WTC11 (cell line): ENCODE measurements at regions not wholly inside any gene's neighbourhood (a gene's known extent, or its start where the extent isn't known, plus 50 kb on each side); places are given as distances from the start of the nearest gene placed in this dataset.

Source experiments
- ATAC-seq: fragments of 200-7000 bp; cut with Tn5 transposase; 2 replicates; pipeline ENCODE4 v1.10.0; 2021; ENCODE audit warnings: mild to moderate bottlenecking, moderate library complexity
- CTCF ChIA-PET: fragments of 300-600 bp; sonication (Branson Sonifier 250); formaldehyde crosslinking; loops from one replicate; lab custom pipeline; 2021; ENCODE audit warnings: antibody characterized with exemption; lab: Charles Lee
- POLR2A ChIA-PET: fragments of 350-600 bp; sonication (Branson Sonifier 250); formaldehyde crosslinking; loops from one replicate; lab custom pipeline; 2021; ENCODE audit warnings: antibody characterized with exemption; lab: Charles Lee
- DNase-seq: peaks from one replicate; pipeline ENCODE4 v3.0.0; 2021; ENCODE audit warnings: low spot score
- H3K27ac Mint-ChIP-seq: 2 replicates; pipeline ENCODE4 v1.8.0; 2021; ENCODE audit warnings: mixed read lengths
- H3K27me3 Mint-ChIP-seq: 2 replicates; pipeline ENCODE4 v1.8.0; 2021; ENCODE audit warnings: low read depth, mild to moderate bottlenecking, moderate library complexity, mixed read lengths
- H3K36me3 Mint-ChIP-seq: 2 replicates; pipeline ENCODE4 v1.8.0; 2021; ENCODE audit warnings: mixed read lengths
- H3K4me1 Mint-ChIP-seq: 2 replicates; pipeline ENCODE4 v1.8.0; 2022; ENCODE audit warnings: mixed read lengths
- H3K4me3 Mint-ChIP-seq: 2 replicates; pipeline ENCODE4 v1.8.0; 2021; ENCODE audit warnings: mild to moderate bottlenecking, moderate library complexity, mixed read lengths
- H3K9me3 Mint-ChIP-seq: 2 replicates; pipeline ENCODE4 v1.8.0; 2021; ENCODE audit warnings: mixed read lengths
- ATF6 ChIP-seq: sonication (generic); formaldehyde crosslinking; IDR thresholded peaks from 2 replicates; pipeline ENCODE4 v1.8.1; 2023; ENCODE audit warnings: mild to moderate bottlenecking, missing genetic modification reagents
- CTCF ChIP-seq: fragments of 200-600 bp; IDR thresholded peaks from 2 replicates; pipeline ENCODE4 v1.8.0; 2022; ENCODE audit warnings: antibody characterized with exemption
- FOXJ3 ChIP-seq: sonication (generic); formaldehyde crosslinking; IDR thresholded peaks from 2 replicates; pipeline ENCODE4 v1.9.0; 2021; ENCODE audit warnings: missing genetic modification reagents, mild to moderate bottlenecking, borderline replicate concordance
- FOXP4 ChIP-seq: sonication (generic); formaldehyde crosslinking; IDR thresholded peaks from 2 replicates; pipeline ENCODE4 v1.8.0; 2022; ENCODE audit warnings: mild to moderate bottlenecking, missing genetic modification reagents
- GRHL2 ChIP-seq: fragments of 250-450 bp; sonication (Bioruptor Pico); IDR thresholded peaks from 2 replicates; pipeline ENCODE4 v1.8.0; 2022; ENCODE audit warnings: mild to moderate bottlenecking, moderate library complexity; ENCODE audit not compliant: insufficient replicate concordance, severe bottlenecking
- GTF2I ChIP-seq: fragments of 250-450 bp; sonication (Bioruptor Pico); conservative IDR thresholded peaks from 2 replicates; pipeline ENCODE4 v1.4.0; 2021; ENCODE audit warnings: mild to moderate bottlenecking
- OVOL2 ChIP-seq: fragments of 250-450 bp; sonication (Bioruptor Pico); IDR thresholded peaks from 2 replicates; pipeline ENCODE4 v1.9.0; 2021; ENCODE audit warnings: mild to moderate bottlenecking, borderline replicate concordance
- STAT6 ChIP-seq: sonication (generic); formaldehyde crosslinking; conservative IDR thresholded peaks from 2 replicates; pipeline ENCODE4 v1.8.1; 2023; ENCODE audit warnings: mild to moderate bottlenecking, low read depth, missing genetic modification reagents, moderate library complexity
- ZNF281 ChIP-seq: sonication (generic); formaldehyde crosslinking; IDR thresholded peaks from 2 replicates; pipeline ENCODE4 v1.8.0; 2023; ENCODE audit warnings: mild to moderate bottlenecking, missing genetic modification reagents
- ZNF396 ChIP-seq: fragments of 250-450 bp; sonication (Bioruptor Pico); IDR thresholded peaks from 2 replicates; pipeline ENCODE4 v1.8.0; 2021; ENCODE audit warnings: mild to moderate bottlenecking, moderate library complexity, borderline replicate concordance
- ZNF512 ChIP-seq: sonication (generic); formaldehyde crosslinking; IDR thresholded peaks from 2 replicates; pipeline ENCODE4 v1.8.1; 2022; ENCODE audit warnings: missing genetic modification reagents, borderline replicate concordance

- no peaks in the 10 kb centered on the region for H3K27me3 Mint-ChIP-seq
- ATAC-seq = no peak
- peaks cover 3% of the 10 kb centered on the region; the same call in 1 of the 2 replicates for H3K4me1 Mint-ChIP-seq
- DNase-seq = no peak
- CTCF ChIA-PET = no interaction called here
- no peak overlapping the region for H3K27ac Mint-ChIP-seq
- no peaks in the 10 kb centered on the region for H3K9me3 Mint-ChIP-seq
- POLR2A ChIA-PET = no interaction called here
- H3K4me3 Mint-ChIP-seq = no peak overlapping the region
- no peak for TF ChIP-seq OVOL2 (CRISPR knock-in tag)
- no peak for TF ChIP-seq STAT6 (CRISPR knock-in tag)
- TF ChIP-seq ZNF396 (CRISPR knock-in tag) = no peak
- TF ChIP-seq ZNF512 = no peak
- no peaks in the 10 kb centered on the region for H3K36me3 Mint-ChIP-seq
Observed at GRCh38 chr3:104198131-104198530, 1168.6 kb upstream of the ALCAM start.

- TF ChIP-seq GRHL2 = no peak
- no peak for TF ChIP-seq FOXP4 (CRISPR knock-in tag)
- TF ChIP-seq GTF2I (CRISPR knock-in tag) = no peak
- no peak for TF ChIP-seq CTCF
- no peak for TF ChIP-seq FOXJ3 (CRISPR knock-in tag)
- TF ChIP-seq ATF6 (CRISPR knock-in tag) = no peak
- no peak for TF ChIP-seq ZNF281 (CRISPR knock-in tag)
- Mint-ChIP-seq H3K27ac (no peak overlapping the region), H3K4me1 (no peaks in the 10 kb centered on the region), H3K9me3 (0 out of 2 replicates have a peak, but pooled peaks cover 3% of the 10 kb centered on the region), H3K27me3 (no peaks in the 10 kb centered on the region), H3K36me3 (no peaks in the 10 kb centered on the region), H3K4me3 (no peak overlapping the region)
- DNase-seq (no peak), ATAC-seq (no peak)
- ChIA-PET POLR2A (no interaction called here), CTCF (no interaction called here)
Observed at GRCh38 chr3:104206925-104207324, 1159.8 kb upstream of the ALCAM start.
